NCI-H1436 (cell line): ENCODE measurements at regions not wholly inside any gene's neighbourhood (a gene's known extent, or its start where the extent isn't known, plus 50 kb on each side); places are given as distances from the start of the nearest gene placed in this dataset.

ENCODE experiments used
- DNase-seq: peaks from one replicate; lab custom pipeline; 2025; lab: John Stamatoyannopoulos, UW

GRCh38 chr7:52897288-52897687 is 138.1 kb upstream of the POM121L12 start:
- no peak for DNase-seq

GRCh38 chr7:52877240-52877639 is 158.2 kb upstream of the POM121L12 start:
- DNase-seq = no peak

- DNase-seq = no peak
Measured at GRCh38 chr7:52876402-52876801, 159.0 kb upstream of the POM121L12 start.

- DNase-seq = no peak
Measured at GRCh38 chr7:52863652-52864051, 171.8 kb upstream of the POM121L12 start.

- no peak for DNase-seq
Measured at GRCh38 chr7:52862321-52862720, 173.1 kb upstream of the POM121L12 start.

- no peak for DNase-seq
Measured at GRCh38 chr7:52857367-52857766, 178.1 kb upstream of the POM121L12 start.

- no peak for DNase-seq
Measured at GRCh38 chr7:52854681-52855080, 180.8 kb upstream of the POM121L12 start.

- DNase-seq = no peak
Measured at GRCh38 chr7:52851547-52851946, 183.9 kb upstream of the POM121L12 start.

GRCh38 chr7:52843436-52843835 is 192.0 kb upstream of the POM121L12 start:
- no peak for DNase-seq

- DNase-seq = no peak
Measured at GRCh38 chr7:52842202-52842900, 193.1 kb upstream of the POM121L12 start.

GRCh38 chr7:52838981-52839411 is 196.4 kb upstream of the POM121L12 start:
- DNase-seq = no peak

GRCh38 chr7:52831321-52831720 is 204.1 kb upstream of the POM121L12 start:
- no peak for DNase-seq

GRCh38 chr7:52830801-52831200 is 204.6 kb upstream of the POM121L12 start:
- DNase-seq = no peak

GRCh38 chr7:52826515-52827265 is 208.7 kb upstream of the POM121L12 start:
- DNase-seq = no peak

- no peak for DNase-seq
Measured at GRCh38 chr7:52825611-52826010, 209.8 kb upstream of the POM121L12 start.

- no peak for DNase-seq
Measured at GRCh38 chr7:52811537-52811936, 223.9 kb upstream of the POM121L12 start.

- DNase-seq = no peak
Measured at GRCh38 chr7:52799817-52800216, 235.6 kb upstream of the POM121L12 start.

GRCh38 chr7:52797801-52798200 is 237.6 kb upstream of the POM121L12 start:
- DNase-seq = no peak

GRCh38 chr7:52794621-52795020 is 240.8 kb upstream of the POM121L12 start:
- DNase-seq = no peak

GRCh38 chr7:52791176-52791700 is 244.2 kb upstream of the POM121L12 start:
- DNase-seq = no peak

- DNase-seq = no peak
Measured at GRCh38 chr7:52786174-52786573, 249.3 kb upstream of the POM121L12 start.

- DNase-seq = no peak
Measured at GRCh38 chr7:52782348-52782747, 253.1 kb upstream of the POM121L12 start.

- DNase-seq = no peak
Measured at GRCh38 chr7:52781250-52781649, 254.2 kb upstream of the POM121L12 start.
